HG02885 (cell line): ENCODE measurements at regions not wholly inside any gene's neighbourhood (a gene's known extent, or its start where the extent isn't known, plus 50 kb on each side); places are given as distances from the start of the nearest gene placed in this dataset.
"Not testable (repeated sequence)": the region's sequence is repeated elsewhere in the genome, so short reads cannot be mapped to it uniquely, and the experiment has no call there.

Source experiments
- ATAC-seq: cut with Tn5 transposase; IDR thresholded peaks from one replicate; pipeline ENCODE4 v1.9.1; 2021; ENCODE audit warnings: mild to moderate bottlenecking; ENCODE audit not compliant: unreplicated experiment, poor library complexity

GRCh38 chr21:18677632-18678031, 274.0 kb upstream of the TMPRSS15 start:
- no peak for ATAC-seq

GRCh38 chr21:18705971-18706370, 302.4 kb upstream of the TMPRSS15 start:
- ATAC-seq = no peak

DNA sequence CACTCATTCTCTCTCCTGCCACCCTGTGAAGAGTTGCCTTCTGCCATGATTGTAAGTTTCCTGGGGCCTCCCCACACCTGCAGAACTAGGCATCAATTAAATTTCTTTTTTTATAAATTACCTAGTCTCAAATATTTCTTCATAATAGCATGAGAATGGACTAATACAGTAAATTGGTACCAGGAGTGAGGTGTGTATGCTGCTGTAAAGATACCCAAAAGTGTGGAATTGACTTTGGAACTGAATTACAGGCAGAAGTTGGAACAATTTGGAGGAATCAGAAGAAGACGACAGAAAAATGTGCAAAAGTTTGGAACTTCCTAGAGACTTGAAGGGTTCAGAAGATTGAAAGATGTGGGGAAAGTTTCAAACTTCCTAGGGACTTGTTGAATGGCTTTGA, 308.1 kb upstream of the TMPRSS15 start:
- no peak for ATAC-seq

DNA sequence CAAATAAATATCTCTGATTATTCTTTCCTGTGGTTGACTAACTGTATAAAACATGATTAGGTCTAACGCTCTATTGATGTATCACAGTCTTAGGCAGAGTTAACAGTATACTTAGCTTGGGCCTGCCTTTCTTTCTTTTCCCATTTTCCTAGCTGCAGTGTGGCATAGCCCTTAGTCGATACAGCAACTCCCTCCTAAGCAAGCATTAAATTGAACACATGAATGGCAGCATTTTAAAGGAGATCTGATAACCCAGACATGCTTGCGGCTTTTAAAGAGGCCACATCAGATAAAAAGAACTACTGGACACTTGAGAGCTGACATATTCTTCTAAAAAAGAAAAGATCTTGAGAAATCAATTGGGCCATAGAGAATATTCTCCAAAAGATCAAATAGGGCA, 312.0 kb upstream of the TMPRSS15 start:
- ATAC-seq = no peak

- ATAC-seq = no peak
These were observed 313.1 kb upstream of the TMPRSS15 start for GRCh38 chr21:18716578-18717138.

GRCh38 chr21:18722193-18722592, 318.6 kb upstream of the TMPRSS15 start:
- ATAC-seq = no peak

DNA sequence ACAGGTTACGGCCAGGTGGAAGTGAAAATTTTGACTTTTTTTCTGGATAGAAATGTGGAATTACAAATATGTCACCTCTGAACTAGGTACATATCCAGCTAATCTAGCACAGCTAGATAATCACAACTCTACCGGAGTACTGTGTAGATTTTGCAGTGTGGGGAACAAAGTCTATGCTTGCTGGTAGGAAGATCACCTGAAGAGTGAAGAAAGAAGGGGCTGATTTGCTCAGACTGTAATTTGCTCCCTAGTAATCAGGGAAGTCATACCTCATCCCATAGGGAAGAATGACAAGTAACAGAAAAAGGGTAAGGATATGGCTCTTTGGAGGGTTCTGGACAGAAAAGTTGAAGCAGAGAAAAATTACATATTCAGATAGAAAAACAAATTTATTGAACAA, 319.6 kb upstream of the TMPRSS15 start:
- ATAC-seq = no peak

DNA sequence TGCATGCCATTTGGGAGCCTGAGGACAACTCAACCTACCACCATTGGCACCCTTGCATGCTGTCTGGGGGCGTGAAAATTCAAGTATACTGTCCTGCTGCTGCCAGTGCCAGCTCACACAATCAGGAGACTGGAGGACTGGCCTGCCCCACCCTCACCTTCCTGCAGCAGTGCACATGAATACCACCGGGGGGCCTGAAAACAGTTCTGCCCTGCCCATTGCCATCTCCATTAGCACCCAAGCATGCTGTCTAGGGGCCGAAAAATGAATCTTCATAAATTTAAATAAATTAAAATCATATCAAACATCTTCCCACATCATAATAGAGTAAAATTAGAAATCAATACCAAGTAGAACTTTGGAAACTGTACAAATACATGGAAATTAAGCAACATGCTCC, 322.1 kb upstream of the TMPRSS15 start:
- no peak for ATAC-seq

GRCh38 chr21:18741954-18742353, 338.4 kb upstream of the TMPRSS15 start:
- ATAC-seq = no peak

- no peak for ATAC-seq
These were observed 339.9 kb upstream of the TMPRSS15 start for GRCh38 chr21:18743531-18743930.

- no peak for ATAC-seq
These were observed 341.3 kb upstream of the TMPRSS15 start for GRCh38 chr21:18744840-18745239.

- ATAC-seq = not testable (repeated sequence)
These were observed 349.3 kb upstream of the TMPRSS15 start for GRCh38 chr21:18752894-18753293.

DNA sequence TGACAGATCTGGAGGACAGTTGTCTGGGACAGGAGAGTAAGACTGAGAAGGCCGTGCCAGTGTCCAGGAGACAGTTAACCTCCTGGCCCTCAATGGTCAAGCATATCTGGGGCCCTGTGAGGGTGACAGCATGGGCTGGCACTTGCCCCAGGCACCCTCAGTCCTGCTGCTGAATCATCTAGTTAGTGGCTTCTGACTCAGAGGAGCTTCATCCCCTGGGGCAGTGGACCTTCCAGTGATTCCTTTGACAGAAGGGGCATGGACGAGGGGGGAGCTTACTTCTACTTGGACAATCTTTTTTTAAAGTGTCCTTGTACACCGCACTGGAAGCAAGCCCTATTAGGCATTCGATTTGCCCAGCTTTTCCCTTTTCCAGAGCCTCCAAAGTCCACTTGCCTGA, 352.7 kb upstream of the TMPRSS15 start:
- not testable (repeated sequence) for ATAC-seq

GRCh38 chr21:18759267-18759666, 355.7 kb upstream of the TMPRSS15 start:
- ATAC-seq = no peak

GRCh38 chr21:18759751-18760161, 356.2 kb upstream of the TMPRSS15 start:
- no peak for ATAC-seq

DNA sequence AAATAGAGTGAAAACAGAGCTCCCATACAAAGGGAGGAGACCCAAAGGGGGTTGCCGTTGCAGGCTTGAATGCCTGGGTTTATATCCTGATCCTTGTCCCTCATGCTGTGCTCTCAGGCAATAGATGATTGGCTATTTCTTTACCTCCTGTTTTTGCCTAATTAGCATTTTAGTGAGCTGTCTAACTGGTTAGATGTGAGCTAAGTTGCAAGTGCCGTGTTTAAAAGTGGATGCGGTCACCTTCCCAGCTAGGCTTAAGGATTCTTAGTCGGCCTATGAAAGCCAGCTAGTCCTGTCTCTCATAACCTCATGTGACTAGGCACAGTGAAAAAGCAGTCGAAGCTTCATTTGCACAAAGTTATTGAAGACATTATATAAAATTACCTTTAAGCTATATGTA, 356.7 kb upstream of the TMPRSS15 start:
- ATAC-seq = no peak

GRCh38 chr21:18764720-18765119, 361.1 kb upstream of the TMPRSS15 start:
- no peak for ATAC-seq

DNA sequence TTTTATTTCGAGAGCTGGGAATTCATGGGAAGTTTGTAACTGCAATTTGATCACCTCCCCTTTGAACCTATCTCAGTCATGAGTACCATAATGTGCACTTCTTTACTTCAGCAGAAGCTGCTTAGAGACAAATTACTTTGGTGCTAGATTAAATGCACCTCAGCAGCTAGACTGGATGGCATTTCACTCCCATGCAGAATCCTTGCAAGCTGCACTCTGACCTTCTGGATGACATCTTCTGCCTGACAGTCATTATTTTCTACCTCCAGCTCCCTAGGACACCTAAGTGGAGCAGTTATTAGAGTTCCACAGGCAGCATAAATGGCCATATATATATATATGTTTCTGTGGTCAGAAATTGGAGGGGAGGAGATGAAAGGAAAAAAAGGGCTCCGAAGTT, 366.0 kb upstream of the TMPRSS15 start:
- ATAC-seq = no peak

DNA sequence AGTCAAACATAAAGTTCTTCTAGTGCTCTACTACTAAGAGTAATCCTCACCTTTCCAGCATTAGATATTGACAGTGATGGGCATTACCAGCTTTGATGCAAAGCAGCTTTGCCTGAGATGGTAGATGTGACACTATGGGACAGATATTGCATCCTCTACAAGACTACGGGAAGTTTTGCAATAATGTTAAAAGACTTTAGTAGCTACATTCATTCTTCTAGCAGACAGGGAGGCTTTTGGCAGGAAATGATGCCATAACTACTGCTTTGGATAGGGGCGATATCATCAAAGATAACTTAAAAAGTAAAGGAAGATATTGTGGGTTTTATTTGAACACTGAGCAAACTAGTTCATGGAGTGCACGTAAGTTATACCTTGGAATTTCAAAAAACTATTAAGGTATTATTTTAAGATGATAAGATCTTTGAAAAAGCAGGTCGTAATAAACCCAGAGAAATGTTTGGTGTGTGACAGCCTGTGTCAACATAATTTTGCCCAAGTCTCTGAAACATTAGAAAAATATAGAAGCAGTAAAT, 368.3 kb upstream of the TMPRSS15 start:
- ATAC-seq = no peak

- no peak for ATAC-seq
These were observed 368.8 kb upstream of the TMPRSS15 start for GRCh38 chr21:18772404-18772803.

GRCh38 chr21:18772897-18773296, 369.3 kb upstream of the TMPRSS15 start:
- no peak for ATAC-seq

DNA sequence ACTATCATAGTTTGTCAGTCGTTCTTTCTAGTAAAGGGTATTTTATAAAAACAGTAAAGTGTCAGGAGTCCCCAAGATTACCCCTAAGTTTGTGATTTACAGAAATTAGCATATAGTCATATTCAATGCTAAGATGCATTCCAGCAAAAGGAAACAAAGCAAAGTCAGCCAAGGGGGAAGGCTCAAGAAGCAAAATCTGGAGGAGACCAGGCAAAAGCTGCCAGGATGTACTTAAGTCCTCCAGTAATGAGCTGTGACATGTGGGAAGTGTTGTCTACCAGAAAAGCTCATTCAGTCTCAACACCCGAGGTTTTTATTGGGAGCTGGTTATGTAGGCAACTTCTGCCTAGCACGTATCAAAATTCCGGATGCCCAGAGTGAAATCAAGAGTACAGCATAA, 373.4 kb upstream of the TMPRSS15 start:
- ATAC-seq = no peak

- ATAC-seq = no peak
These were observed 379.1 kb upstream of the TMPRSS15 start for GRCh38 chr21:18782721-18783120.
